ENCODE measurements at regions not wholly inside any gene's neighbourhood (a gene's known extent, or its start where the extent isn't known, plus 50 kb on each side); places are given as distances from the start of the nearest gene placed in this dataset.

GRCh38 chr6:71414486-71414885 lies 125.9 kb downstream of the OGFRL1 start:
- POLR2A ChIA-PET: no interaction called here
- CTCF ChIA-PET: no interaction called here
- TF ChIP-seq GRHL2 (CRISPR knock-in tag; IDR thresholded peaks at IDR 0.05; ENCODE audit: insufficient replicate concordance, severe bottlenecking): no peak
- Mint-ChIP-seq H3K9me3 (no peaks in the 10 kb centered on the region), H3K27ac (no peak overlapping the region), H3K4me3 (no peak overlapping the region), H3K36me3 (peaks cover 8% of the 10 kb centered on the region; the same call in 1 of the 2 replicates), H3K27me3 (ENCODE audit: low read depth) (peaks cover 16% of the 10 kb centered on the region), H3K4me1 (peaks cover 32% of the 10 kb centered on the region)
- DNase-seq (ENCODE audit: low spot score) (no peak), ATAC-seq (no peak)

DNA sequence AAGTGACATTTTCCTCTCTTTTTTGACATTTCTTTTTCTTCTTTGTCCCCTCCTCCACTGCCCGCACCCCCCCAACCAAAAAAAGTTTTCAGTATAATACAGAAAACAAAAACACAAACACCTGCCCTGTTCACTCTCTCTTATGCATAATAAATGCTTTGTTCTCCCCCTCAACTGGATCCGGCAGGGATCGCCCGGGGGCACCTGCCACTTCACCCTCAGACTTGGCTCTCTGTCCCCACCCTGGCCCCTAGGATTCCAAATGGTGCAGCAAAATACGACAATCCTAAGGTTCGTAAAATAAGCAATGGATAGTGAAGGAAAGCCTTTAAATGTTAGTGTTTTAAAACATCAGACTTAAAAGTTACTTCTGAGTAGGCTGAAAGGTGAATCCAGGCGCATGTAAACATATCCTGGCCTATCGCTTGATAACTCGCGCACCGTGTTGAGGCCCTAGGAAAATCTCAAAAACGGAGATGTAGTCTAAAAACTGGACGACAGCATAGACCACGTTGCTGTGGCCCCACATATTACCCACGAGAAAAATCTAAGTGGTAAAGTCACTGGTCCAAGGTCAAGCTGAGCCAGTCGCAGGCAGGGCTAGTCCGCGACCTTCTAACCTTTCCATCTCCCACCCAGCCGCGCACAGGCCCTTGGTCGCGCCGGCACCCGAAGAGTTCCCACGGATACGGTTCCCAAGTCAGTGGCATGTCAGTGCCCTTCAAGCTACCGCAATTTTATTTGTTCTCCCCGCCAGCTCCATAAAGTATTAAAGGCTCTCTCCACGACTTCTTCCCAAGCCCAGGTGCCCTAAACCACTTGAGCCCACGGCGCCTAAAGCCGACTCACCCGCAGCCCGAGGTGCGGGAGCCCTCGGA lies 130.8 kb downstream of the OGFRL1 start:
- H3K4me3 Mint-ChIP-seq: peak overlapping the region; percentile 90
- H3K36me3 Mint-ChIP-seq: peaks cover 8% of the 10 kb centered on the region; the same call in 1 of the 2 replicates
- no peak overlapping the region for H3K27ac Mint-ChIP-seq
- DNase-seq (ENCODE audit: low spot score) (no peak), ATAC-seq (no peak)
- ChIA-PET CTCF (no interaction called here), POLR2A (no interaction called here)
- peaks cover 21% of the 10 kb centered on the region for H3K4me1 Mint-ChIP-seq
- TF ChIP-seq MXD4 (CRISPR knock-in tag; IDR thresholded peaks at IDR 0.05; ENCODE audit: borderline replicate concordance): no peak
- no peak for TF ChIP-seq ZBTB43 (CRISPR knock-in tag; IDR thresholded peaks at IDR 0.05)
- TF ChIP-seq, protein P1, sequence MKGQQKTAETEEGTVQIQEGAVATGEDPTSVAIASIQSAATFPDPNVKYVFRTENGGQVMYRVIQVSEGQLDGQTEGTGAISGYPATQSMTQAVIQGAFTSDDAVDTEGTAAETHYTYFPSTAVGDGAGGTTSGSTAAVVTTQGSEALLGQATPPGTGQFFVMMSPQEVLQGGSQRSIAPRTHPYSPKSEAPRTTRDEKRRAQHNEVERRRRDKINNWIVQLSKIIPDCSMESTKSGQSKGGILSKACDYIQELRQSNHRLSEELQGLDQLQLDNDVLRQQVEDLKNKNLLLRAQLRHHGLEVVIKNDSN (CRISPR knock-in tag; IDR thresholded peaks at IDR 0.05): no peak
- no peak for TF ChIP-seq NR1H2 (CRISPR knock-in tag; IDR thresholded peaks at IDR 0.05)
- TF ChIP-seq FOXJ3 (CRISPR knock-in tag; IDR thresholded peaks at IDR 0.05; ENCODE audit: borderline replicate concordance): no peak
- TF ChIP-seq, protein P2, sequence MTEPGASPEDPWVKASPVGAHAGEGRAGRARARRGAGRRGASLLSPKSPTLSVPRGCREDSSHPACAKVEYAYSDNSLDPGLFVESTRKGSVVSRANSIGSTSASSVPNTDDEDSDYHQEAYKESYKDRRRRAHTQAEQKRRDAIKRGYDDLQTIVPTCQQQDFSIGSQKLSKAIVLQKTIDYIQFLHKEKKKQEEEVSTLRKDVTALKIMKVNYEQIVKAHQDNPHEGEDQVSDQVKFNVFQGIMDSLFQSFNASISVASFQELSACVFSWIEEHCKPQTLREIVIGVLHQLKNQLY (CRISPR knock-in tag; IDR thresholded peaks at IDR 0.05): no peak
- TF ChIP-seq ZNF423 (CRISPR knock-in tag; IDR thresholded peaks at IDR 0.05): no peak
- no peak for TF ChIP-seq CBFB (CRISPR knock-in tag; IDR thresholded peaks at IDR 0.05; ENCODE audit: low read depth)
- TF ChIP-seq ZNF232 (CRISPR knock-in tag; IDR thresholded peaks at IDR 0.05): no peak
- TF ChIP-seq, protein P3, sequence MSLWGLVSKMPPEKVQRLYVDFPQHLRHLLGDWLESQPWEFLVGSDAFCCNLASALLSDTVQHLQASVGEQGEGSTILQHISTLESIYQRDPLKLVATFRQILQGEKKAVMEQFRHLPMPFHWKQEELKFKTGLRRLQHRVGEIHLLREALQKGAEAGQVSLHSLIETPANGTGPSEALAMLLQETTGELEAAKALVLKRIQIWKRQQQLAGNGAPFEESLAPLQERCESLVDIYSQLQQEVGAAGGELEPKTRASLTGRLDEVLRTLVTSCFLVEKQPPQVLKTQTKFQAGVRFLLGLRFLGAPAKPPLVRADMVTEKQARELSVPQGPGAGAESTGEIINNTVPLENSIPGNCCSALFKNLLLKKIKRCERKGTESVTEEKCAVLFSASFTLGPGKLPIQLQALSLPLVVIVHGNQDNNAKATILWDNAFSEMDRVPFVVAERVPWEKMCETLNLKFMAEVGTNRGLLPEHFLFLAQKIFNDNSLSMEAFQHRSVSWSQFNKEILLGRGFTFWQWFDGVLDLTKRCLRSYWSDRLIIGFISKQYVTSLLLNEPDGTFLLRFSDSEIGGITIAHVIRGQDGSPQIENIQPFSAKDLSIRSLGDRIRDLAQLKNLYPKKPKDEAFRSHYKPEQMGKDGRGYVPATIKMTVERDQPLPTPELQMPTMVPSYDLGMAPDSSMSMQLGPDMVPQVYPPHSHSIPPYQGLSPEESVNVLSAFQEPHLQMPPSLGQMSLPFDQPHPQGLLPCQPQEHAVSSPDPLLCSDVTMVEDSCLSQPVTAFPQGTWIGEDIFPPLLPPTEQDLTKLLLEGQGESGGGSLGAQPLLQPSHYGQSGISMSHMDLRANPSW (CRISPR knock-in tag; conservative IDR thresholded peaks at IDR 0.05; ENCODE audit: low read depth): no peak
- TF ChIP-seq, protein P4, sequence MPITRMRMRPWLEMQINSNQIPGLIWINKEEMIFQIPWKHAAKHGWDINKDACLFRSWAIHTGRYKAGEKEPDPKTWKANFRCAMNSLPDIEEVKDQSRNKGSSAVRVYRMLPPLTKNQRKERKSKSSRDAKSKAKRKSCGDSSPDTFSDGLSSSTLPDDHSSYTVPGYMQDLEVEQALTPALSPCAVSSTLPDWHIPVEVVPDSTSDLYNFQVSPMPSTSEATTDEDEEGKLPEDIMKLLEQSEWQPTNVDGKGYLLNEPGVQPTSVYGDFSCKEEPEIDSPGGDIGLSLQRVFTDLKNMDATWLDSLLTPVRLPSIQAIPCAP (CRISPR knock-in tag; IDR thresholded peaks at IDR 0.05): no peak
- no peak for TF ChIP-seq FOXK1 (CRISPR knock-in tag; IDR thresholded peaks at IDR 0.05)
- TF ChIP-seq, protein P5, sequence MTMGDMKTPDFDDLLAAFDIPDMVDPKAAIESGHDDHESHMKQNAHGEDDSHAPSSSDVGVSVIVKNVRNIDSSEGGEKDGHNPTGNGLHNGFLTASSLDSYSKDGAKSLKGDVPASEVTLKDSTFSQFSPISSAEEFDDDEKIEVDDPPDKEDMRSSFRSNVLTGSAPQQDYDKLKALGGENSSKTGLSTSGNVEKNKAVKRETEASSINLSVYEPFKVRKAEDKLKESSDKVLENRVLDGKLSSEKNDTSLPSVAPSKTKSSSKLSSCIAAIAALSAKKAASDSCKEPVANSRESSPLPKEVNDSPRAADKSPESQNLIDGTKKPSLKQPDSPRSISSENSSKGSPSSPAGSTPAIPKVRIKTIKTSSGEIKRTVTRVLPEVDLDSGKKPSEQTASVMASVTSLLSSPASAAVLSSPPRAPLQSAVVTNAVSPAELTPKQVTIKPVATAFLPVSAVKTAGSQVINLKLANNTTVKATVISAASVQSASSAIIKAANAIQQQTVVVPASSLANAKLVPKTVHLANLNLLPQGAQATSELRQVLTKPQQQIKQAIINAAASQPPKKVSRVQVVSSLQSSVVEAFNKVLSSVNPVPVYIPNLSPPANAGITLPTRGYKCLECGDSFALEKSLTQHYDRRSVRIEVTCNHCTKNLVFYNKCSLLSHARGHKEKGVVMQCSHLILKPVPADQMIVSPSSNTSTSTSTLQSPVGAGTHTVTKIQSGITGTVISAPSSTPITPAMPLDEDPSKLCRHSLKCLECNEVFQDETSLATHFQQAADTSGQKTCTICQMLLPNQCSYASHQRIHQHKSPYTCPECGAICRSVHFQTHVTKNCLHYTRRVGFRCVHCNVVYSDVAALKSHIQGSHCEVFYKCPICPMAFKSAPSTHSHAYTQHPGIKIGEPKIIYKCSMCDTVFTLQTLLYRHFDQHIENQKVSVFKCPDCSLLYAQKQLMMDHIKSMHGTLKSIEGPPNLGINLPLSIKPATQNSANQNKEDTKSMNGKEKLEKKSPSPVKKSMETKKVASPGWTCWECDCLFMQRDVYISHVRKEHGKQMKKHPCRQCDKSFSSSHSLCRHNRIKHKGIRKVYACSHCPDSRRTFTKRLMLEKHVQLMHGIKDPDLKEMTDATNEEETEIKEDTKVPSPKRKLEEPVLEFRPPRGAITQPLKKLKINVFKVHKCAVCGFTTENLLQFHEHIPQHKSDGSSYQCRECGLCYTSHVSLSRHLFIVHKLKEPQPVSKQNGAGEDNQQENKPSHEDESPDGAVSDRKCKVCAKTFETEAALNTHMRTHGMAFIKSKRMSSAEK (CRISPR knock-in tag; IDR thresholded peaks at IDR 0.05; ENCODE audit: borderline replicate concordance): no peak
- peaks cover 30% of the 10 kb centered on the region for H3K27me3 Mint-ChIP-seq (ENCODE audit: low read depth)
- no peaks in the 10 kb centered on the region for H3K9me3 Mint-ChIP-seq
